Thyroid gland (tissue), 4 donors: ENCODE measurements at regions not wholly inside any gene's neighbourhood (a gene's known extent, or its start where the extent isn't known, plus 50 kb on each side); places are given as distances from the start of the nearest gene placed in this dataset.

Experiments
- CTCF ChIP-seq, 6 experiments: fragments of 200-600 bp in 3 of 6; fragments of 450-650 bp in 3 of 6; sonication (generic) in 3 of 6; IDR thresholded peaks; one replicate each; pipeline ENCODE4 v1.5.1; 2016 to 2019; ENCODE audit warnings: antibody characterized with exemption in 6 of 6, mild to moderate bottlenecking in 2 of 6, inconsistent platforms in 1 of 6, moderate library complexity in 1 of 6
- POLR2A ChIP-seq, 2 donors: fragments of 450-650 bp; IDR thresholded peaks; one replicate each; pipeline ENCODE4 v1.6.1; 2017; ENCODE audit warnings: antibody characterized with exemption in 2 of 2, mild to moderate bottlenecking in 2 of 2, moderate library complexity in 1 of 2

DNA sequence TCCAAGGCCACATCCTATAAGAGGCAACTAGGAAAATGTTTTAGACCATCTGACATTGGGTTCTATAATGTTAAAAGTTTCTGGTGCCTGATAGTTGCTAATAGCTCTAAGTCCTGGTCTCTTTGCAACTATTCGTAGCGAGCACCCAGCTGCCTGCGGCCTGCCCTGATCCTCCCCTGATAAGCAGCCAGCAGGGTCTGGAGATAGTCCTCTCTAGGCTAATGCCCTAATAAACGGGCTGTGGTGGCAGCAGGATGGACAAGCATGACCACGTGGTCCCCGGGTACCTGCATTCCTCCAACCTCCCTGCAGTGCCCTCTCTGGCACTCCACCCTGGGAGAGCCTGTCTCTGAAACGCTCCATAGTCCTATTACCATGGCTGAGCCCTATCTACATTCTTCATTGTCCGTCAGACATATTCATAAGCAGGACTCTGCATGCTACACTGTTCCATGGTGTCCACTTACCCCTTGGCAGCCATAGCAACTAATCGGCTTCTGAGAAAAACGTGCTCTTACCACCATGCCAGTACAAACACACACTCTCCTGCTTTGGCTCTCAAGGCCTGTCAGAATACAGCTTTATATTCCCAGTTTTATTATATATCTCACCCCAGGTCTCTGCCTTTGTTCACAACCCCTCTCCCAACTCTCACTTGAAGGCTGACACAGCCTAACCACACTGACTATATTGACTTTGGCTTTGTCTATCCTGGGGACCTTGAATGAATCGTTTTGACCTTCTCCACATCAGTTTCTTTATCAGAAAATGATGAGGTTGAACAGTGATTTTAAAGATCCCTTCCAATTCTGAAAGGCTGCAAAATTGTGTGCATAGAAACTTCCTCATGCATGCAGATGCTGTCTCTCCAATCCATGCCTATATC, 49.9 kb upstream of the DAPK1 start:
- no peak for TF ChIP-seq CTCF (IDR thresholded peaks at IDR 0.05)
- TF ChIP-seq POLR2A (IDR thresholded peaks at IDR 0.05): no peak
